ENCODE measurements at regions not wholly inside any gene's neighbourhood (a gene's known extent, or its start where the extent isn't known, plus 50 kb on each side); places are given as distances from the start of the nearest gene placed in this dataset.
"Not testable (repeated sequence)": the region's sequence is repeated elsewhere in the genome, so short reads cannot be mapped to it uniquely, and the experiment has no call there.

DNA sequence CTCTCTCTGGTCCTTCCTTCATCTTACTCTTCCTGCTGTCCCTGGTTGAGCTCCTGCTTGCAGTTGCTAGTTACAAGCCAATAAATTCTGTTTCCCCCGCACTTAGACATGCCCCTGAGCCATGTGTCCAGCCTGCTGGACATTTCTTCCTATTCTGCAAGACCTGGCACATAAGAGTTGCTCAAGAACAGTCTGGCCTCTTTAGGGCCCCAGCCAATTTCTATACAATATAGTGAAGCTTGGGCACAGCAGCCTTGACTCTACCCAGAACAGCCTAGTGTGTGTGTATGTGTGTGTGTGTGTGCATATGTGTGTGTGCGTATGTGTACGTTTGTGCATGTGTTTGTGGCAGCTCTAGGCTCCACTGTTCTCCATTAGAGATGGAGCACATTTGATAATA lies 276.0 kb downstream of the CYRIA start:
- no peak for DNase-seq

GRCh38 chr2:16388199-16388830 lies 277.3 kb downstream of the CYRIA start:
- DNase-seq, result not testable (repeated sequence)

DNA sequence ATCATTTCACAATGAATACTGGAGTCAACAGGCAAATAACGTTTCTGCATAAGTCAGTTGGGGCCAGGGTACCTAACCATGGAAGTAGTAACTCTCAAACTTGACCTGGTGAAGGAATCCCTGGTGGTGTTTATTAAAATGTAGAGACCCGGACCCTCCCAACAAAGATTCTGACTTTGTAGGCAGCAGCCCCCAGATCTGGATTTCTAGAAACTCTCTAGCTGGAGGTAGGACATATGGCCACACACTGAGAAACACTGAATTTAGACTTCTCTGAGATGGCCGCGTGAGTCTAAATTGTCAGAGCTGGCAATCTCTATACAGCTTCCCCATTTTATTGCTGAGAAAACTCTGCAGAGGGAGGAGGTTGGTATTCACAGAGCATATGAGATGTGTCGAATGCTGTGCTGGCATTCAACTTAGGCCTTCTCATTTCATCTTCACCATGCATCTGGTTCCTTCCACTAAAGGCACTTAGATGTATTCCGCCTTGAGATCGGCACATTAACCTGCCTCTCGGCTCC lies 278.1 kb downstream of the CYRIA start:
- no peak for DNase-seq

DNA sequence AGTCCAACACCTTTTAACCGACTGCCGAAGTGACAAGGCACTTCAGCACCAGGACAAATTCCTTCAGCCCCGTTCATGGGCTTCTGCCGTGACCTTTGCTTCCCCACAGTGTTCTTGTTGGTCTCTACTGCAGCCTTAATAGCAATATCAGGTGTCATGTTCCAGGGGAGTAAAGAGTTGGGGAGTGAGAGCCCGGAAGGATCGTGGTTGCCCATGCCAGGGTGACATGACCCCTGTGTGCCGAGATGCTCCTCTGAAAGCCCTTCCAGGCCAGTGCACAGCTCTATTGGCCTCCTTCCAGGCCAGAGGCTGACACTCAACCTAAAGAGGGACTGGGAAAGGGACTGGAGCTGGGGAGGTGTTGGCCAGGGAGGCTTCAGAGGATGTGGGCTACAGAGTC lies 279.2 kb downstream of the CYRIA start:
- DNase-seq, result no peak

DNA sequence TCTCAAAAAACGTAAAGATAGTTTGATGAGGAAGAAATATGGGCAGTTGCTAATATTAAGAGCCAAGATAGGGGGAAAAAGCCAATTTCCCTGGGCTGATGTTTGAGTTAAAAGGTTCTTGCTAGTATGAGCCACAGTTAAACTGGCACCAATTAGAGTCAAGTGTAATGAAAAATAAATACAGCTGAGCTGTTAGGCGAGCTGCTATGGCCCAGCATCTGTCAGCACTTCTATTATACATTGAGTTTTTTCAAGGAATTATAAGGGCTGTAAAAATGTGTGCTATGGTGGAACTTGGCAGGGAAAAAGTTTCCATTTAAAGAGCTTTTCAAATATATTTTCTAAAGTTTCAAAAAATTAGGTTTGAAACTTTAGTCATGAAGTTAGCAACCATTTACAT lies 279.6 kb downstream of the CYRIA start:
- DNase-seq, result no peak

DNA sequence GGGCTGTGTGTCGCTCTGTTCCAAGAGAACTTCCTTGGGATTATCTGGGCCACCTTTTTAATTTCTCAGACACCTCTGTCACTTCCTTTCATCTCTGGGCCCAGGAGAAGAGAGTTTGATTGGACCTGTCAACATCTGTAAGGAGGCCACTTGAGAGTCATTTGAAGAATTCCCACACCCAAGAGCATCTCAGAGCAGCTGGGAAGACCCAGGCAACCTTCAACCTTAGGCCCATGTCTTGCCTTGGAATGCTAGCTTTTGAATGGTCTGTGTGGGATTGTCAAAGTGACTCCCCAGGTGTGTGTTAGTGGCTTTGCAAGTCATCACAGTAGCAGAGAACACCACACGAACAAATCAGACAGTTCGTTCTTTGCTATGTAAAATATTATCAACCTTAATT lies 280.3 kb downstream of the CYRIA start:
- DNase-seq, result no peak

GRCh38 chr2:16383411-16383810 lies 282.2 kb downstream of the CYRIA start:
- no peak for DNase-seq

- DNase-seq, result no peak
Observed at GRCh38 chr2:16382451-16382850, 283.2 kb downstream of the CYRIA start.

- DNase-seq, result no peak
Observed at GRCh38 chr2:16381511-16381910, 284.1 kb downstream of the CYRIA start.

DNA sequence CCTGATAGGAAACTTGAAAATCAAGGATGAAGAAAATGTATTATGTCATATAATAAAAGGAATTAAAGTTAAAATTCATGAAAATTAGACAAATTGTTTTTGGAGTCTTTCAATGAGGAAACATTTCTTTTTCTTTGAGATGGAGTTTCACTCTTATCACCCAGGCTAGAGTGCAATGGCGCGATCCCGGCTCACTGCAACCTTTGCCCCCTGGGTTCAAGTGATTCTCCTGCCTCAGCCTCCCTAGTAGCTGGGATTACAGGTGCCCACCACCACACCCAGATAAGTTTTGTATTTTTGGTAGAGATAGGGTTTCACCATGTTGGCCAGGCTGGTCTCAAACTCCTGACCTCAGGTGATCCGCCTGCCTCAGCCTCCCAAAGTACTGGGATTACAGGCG lies 285.7 kb downstream of the CYRIA start:
- not testable (repeated sequence) for DNase-seq

DNA sequence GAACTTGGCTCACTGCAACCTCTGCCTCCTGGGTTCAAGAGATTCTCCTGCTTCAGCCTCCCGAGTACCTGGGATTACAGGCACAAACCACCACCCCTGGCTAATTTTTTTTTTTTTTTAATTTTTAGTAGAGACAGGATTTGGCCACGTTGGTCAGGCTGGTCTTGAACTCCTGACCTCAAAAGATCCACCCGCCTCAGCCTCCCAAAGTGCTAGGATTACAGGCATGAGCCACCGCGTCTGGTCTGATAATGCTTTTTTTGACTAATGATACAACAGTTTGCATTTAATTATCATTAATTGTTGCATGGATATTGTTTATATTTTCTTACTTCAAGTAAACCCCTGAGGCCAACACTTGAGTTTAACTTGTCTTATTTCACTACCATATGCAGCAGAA lies 286.6 kb downstream of the CYRIA start:
- DNase-seq, result not testable (repeated sequence)

DNA sequence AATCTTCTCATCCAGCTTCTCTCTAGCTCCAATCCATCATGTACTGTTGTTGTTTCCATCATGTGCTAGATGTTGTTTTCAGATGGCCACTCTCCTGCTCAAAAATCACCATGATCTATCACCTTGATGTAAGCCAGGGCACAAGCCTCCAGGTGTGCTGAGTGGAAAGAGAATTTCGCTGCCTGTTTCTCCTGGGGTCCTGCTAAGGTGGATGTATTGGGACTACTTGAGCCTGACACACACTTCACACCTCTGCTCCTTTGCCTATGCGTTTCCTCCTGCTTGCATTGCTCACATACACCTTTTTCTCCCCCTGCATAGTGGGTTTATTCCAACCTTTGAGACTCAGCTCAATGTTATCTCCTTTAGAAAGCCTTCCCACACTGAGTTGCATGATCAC lies 287.6 kb downstream of the CYRIA start:
- DNase-seq, result no peak

GRCh38 chr2:16375981-16376380 lies 289.7 kb downstream of the CYRIA start:
- no peak for DNase-seq

DNA sequence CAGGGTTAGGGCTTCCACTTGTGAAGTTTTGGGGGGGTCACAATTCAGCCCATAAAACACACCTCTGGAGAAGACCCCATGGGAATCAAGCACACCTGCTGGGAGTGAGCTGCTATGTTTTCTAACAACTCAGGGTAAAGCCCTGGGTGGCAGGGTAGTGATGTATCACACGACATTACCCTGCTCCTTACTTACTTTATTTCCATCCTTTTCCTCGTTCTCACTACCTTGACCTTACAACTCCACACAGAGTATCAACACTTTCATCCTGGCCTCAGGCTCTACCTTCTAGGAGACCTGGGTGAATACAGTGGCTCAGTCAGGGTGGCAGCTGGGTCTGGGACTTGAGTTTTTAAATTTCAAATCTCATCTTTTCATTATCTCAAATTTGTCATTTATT lies 290.3 kb downstream of the CYRIA start:
- no peak for DNase-seq

DNA sequence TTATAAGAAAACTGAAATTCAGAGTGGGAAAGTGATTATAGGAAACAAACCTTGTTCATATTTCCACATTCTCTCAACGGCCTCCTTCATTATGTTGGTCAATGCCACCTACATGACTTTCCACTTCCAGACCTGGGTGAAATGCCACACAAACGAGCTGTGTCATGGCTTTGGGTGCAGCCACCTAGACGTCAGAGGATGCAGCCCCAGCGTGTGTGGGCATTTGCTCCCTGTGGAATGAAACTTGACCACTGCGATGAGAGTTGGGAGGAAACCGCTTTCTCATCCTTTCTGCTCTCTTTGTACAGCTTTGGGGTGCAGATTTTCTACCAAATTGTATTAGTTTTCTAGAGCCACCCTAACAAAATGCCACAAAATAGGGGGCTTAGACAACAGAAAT lies 291.0 kb downstream of the CYRIA start:
- DNase-seq, result no peak

- DNase-seq, result no peak
Observed at GRCh38 chr2:16373341-16373740, 292.3 kb downstream of the CYRIA start.

- DNase-seq, result no peak
Observed at GRCh38 chr2:16371751-16372150, 293.9 kb downstream of the CYRIA start.

GRCh38 chr2:16368951-16369350 lies 296.7 kb downstream of the CYRIA start:
- no peak for DNase-seq

DNA sequence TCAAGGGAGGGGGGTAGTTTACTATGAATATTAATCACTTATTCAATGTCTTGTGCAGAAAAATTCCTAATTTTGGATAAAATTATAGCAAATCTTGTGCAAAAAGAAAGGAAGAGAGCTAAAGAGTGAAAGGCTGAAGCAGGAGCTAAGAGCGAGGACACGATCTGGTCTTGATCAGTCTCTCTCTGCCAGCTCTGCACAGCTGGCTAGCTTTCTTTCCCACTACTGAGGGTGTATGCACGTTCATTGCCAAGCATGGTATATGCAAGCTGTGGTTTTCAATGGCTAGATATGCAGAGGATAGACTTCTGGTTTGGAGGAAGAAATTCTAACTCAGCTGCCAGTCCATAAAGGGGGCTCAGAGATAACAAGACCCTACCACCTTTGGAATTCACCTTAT lies 297.3 kb downstream of the CYRIA start:
- DNase-seq, result no peak

GRCh38 chr2:16365366-16365765 lies 300.3 kb downstream of the CYRIA start:
- DNase-seq, result no peak

DNA sequence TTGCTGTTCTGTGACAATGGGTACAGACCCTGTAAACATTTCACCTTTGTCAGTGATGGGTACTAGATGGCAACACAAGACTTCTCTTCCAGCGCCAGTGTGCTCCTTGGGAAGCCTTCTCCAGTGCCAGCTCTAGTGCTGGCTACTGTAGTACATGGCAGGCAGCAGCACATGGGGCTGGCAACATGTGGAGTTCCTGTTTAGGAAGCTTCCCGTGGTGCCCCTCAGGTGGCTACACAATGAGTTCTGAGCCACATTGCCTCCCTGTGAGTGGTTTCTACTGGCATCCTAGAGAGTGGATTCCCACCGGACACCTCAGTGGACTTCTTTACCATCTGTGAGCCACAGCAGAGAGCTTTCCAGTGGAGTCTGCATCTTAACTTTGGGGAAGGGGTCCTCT lies 302.1 kb downstream of the CYRIA start:
- no peak for DNase-seq

- no peak for DNase-seq
Observed at GRCh38 chr2:16362611-16363010, 303.0 kb downstream of the CYRIA start.

GRCh38 chr2:16361261-16361995 lies 304.2 kb downstream of the CYRIA start:
- no peak for DNase-seq

DNA sequence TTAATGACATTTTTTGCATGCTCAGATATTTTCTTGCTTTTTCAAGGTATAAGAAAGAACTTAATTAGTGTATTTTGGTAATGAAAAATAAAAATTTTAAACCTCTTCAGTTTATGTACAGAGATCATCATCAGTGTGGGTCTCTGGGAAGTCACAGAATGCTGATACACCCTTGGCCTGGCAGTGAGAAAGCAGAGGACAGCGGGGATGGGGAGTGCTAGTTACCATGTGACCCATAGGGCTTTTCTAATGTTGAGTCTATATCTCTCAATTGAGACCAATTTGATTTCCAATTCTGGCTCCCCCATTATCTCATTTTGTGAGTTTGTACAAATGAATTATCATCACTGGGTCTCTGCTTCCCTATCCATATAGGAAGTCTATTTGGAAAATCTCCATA lies 305.7 kb downstream of the CYRIA start:
- DNase-seq, result no peak

DNA sequence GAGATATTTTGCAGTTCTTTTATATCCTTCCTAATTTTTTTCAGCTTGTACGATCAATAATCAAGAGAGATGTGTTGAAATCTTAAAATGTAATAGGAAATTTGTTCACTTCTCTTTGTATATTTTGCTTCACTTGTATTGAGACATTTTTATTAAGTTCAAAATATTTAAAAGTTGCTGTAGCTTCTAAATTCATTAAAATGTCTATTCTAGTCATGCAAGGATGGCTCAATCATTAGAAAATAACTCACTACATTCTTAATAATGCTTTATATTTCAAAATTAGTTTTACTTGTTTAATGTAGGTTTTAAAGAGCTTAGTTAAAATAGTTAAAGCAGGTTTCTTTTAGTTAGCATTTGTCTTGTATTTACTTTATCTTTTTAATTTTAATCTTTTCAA lies 308.4 kb downstream of the CYRIA start:
- no peak for DNase-seq
